ENCODE measurements at regions not wholly inside any gene's neighbourhood (a gene's known extent, or its start where the extent isn't known, plus 50 kb on each side); places are given as distances from the start of the nearest gene placed in this dataset.
"Not testable (repeated sequence)": the region's sequence is repeated elsewhere in the genome, so short reads cannot be mapped to it uniquely, and the experiment has no call there.

GRCh38 chrX:136936183-136936549 lies 55.6 kb upstream of the RBMX start (continued):
- TF ChIP-seq E2F1 (CRISPR knock-in tag; IDR thresholded peaks at IDR 0.05) = no peak
- TF ChIP-seq GLMP (CRISPR knock-in tag; IDR thresholded peaks at IDR 0.05; ENCODE audit: borderline replicate concordance) = no peak
- no peak for TF ChIP-seq ZNF343 (CRISPR knock-in tag; IDR thresholded peaks at IDR 0.05)
- no peak for TF ChIP-seq SKIL (CRISPR knock-in tag; IDR thresholded peaks at IDR 0.05; ENCODE audit: borderline replicate concordance)
- no peak for TF ChIP-seq NRL (CRISPR knock-in tag; IDR thresholded peaks at IDR 0.05; ENCODE audit: borderline replicate concordance)
- no peak for TF ChIP-seq ZNF383 (CRISPR knock-in tag; IDR thresholded peaks at IDR 0.05; ENCODE audit: borderline replicate concordance)
- TF ChIP-seq ZNF292 (CRISPR knock-in tag; IDR thresholded peaks at IDR 0.05; ENCODE audit: borderline replicate concordance, low read depth) = no peak
- TF ChIP-seq ZKSCAN8 (CRISPR knock-in tag; IDR thresholded peaks at IDR 0.05; ENCODE audit: borderline replicate concordance) = no peak
- TF ChIP-seq SIN3A (IDR thresholded peaks at IDR 0.05; ENCODE audit: borderline replicate concordance, low read depth, low read length) = no peak
- TF ChIP-seq ZSCAN12 (CRISPR knock-in tag; IDR thresholded peaks at IDR 0.05) = no peak

GRCh38 chrX:136935533-136936182 lies 55.1 kb upstream of the RBMX start:
- BruUV-seq (replicated peaks); H3K27ac ChIP-seq (ENCODE audit: extremely low read length, insufficient read depth, low read length); H3K9me3 ChIP-seq (ENCODE audit: low read length); DNase-seq (ENCODE audit: low spot score); H3K36me3 ChIP-seq (replicated peaks in 1 of 2; ENCODE audit: control insufficient read depth in 1 of 2, insufficient read depth in 2 of 2, low read length in 2 of 2); POLR2A ChIA-PET; H3K4me2 ChIP-seq (ENCODE audit: low read depth, low read length); H3K4me3 ChIP-seq (replicated peaks in 1 of 3; ENCODE audit: insufficient read depth in 1 of 3, low read depth in 2 of 3, low read length in 3 of 3); ATAC-seq; H2AFZ ChIP-seq (ENCODE audit: low read length); H3K79me2 ChIP-seq (ENCODE audit: insufficient read depth, low read length); CTCF ChIA-PET (ENCODE audit: low intra/inter-chr PET ratio, low total read pairs); intact Hi-C loops (cut with micrococcal nuclease; ENCODE audit: unreplicated experiment); H3K27me3 ChIP-seq (ENCODE audit: control insufficient read depth in 1 of 2, insufficient read depth in 2 of 2, low read length in 2 of 2); H4K20me1 ChIP-seq (ENCODE audit: insufficient read depth, low read length); H3K4me1 ChIP-seq (ENCODE audit: insufficient read depth, low read length); H3K9ac ChIP-seq (ENCODE audit: insufficient read depth, low read depth, low read length); in situ Hi-C loops (cut with HindIII; ENCODE audit: extremely low pct_ligation_motif_present, low pct_unique_long_range_greater_than_20kb): not testable (repeated sequence)
- peak; percentile 78 for FAIRE-seq
- 87% methylated on average over 13 of the region's 16 CpGs for WGBS (ENCODE audit: low lambda C conversion rate)

- CTCF ChIA-PET (ENCODE audit: low intra/inter-chr PET ratio, low total read pairs); H3K9me3 ChIP-seq (ENCODE audit: low read length); H3K27ac ChIP-seq (ENCODE audit: extremely low read length, insufficient read depth, low read length); H3K4me1 ChIP-seq (ENCODE audit: insufficient read depth, low read length); in situ Hi-C loops (cut with HindIII; ENCODE audit: extremely low pct_ligation_motif_present, low pct_unique_long_range_greater_than_20kb); intact Hi-C loops (cut with micrococcal nuclease; ENCODE audit: unreplicated experiment); H3K4me2 ChIP-seq (ENCODE audit: low read depth, low read length); DNase-seq (ENCODE audit: low spot score); BruUV-seq (replicated peaks); H4K20me1 ChIP-seq (ENCODE audit: insufficient read depth, low read length); POLR2A ChIA-PET; H2AFZ ChIP-seq (ENCODE audit: low read length); H3K4me3 ChIP-seq (replicated peaks in 1 of 3; ENCODE audit: insufficient read depth in 1 of 3, low read depth in 2 of 3, low read length in 3 of 3); H3K9ac ChIP-seq (ENCODE audit: insufficient read depth, low read depth, low read length); ATAC-seq; H3K36me3 ChIP-seq (replicated peaks in 1 of 2; ENCODE audit: control insufficient read depth in 1 of 2, insufficient read depth in 2 of 2, low read length in 2 of 2); H3K27me3 ChIP-seq (ENCODE audit: control insufficient read depth in 1 of 2, insufficient read depth in 2 of 2, low read length in 2 of 2); H3K79me2 ChIP-seq (ENCODE audit: insufficient read depth, low read length); FAIRE-seq: not testable (repeated sequence)
- WGBS (ENCODE audit: low lambda C conversion rate) = no CpG with 5 or more reads among the region's 8 CpGs
Measured at GRCh38 chrX:136934652-136935051, 54.1 kb upstream of the RBMX start.
